Stomach (tissue), 8 donors: ENCODE measurements at regions not wholly inside any gene's neighbourhood (a gene's known extent, or its start where the extent isn't known, plus 50 kb on each side); places are given as distances from the start of the nearest gene placed in this dataset.

Source experiments
- DNase-seq, 2 donors: peaks; one replicate each; pipeline versions ENCODE4 v3.0.0 to v3.0.0-alpha.2; 2013 to 2019
- H3K27ac ChIP-seq, 5 donors: fragments of 200-600 bp in 4 of 5; sonication (generic) in 4 of 5; one replicate each; pipeline ENCODE4 v1.5.1; 2013 to 2019; ENCODE audit warnings: mild to moderate bottlenecking in 1 of 5, moderate library complexity in 1 of 5
- H3K27me3 ChIP-seq, 3 donors: fragments of 200-600 bp; sonication (generic); one replicate each; pipeline ENCODE4 v1.5.1; 2017 to 2019; ENCODE audit warnings: mixed run types in 1 of 3
- H3K36me3 ChIP-seq, 4 donors: fragments of 200-600 bp; sonication (generic); 1 replicate in 3 of 4; 2 replicates in 1 of 4; pipeline ENCODE4 v1.5.1; 2016 to 2019
- H3K4me1 ChIP-seq, 4 donors: fragments of 200-600 bp; sonication (generic); one replicate each; pipeline ENCODE4 v1.5.1; 2016 to 2019
- H3K4me3 ChIP-seq, 4 donors: fragments of 200-600 bp; sonication (generic) in 3 of 4; one replicate each; pipeline ENCODE4 v1.5.1; 2016 to 2019; ENCODE audit warnings: mild to moderate bottlenecking in 1 of 4
- H3K9me3 ChIP-seq, 4 donors: fragments of 200-600 bp; sonication (generic); one replicate each; pipeline ENCODE4 v1.5.1; 2016 to 2019
- CTCF ChIP-seq, 7 experiments: fragments of 450-650 bp in 4 of 7; fragments of 200-600 bp in 3 of 7; sonication (generic) in 3 of 7; IDR thresholded peaks; one replicate each; pipeline ENCODE4 v1.5.1; 2016 to 2019; ENCODE audit warnings: antibody characterized with exemption in 7 of 7, control low read depth in 2 of 7, mild to moderate bottlenecking in 1 of 7
- EP300 ChIP-seq: sonication (generic); formaldehyde crosslinking; IDR thresholded peaks from one replicate; pipeline ENCODE4 v1.6.1; 2017; ENCODE audit warnings: antibody characterized with exemption
- POLR2A ChIP-seq, 4 donors: fragments of 450-650 bp; IDR thresholded peaks; one replicate each; pipeline ENCODE4 v1.6.1; 2016; ENCODE audit warnings: antibody characterized with exemption in 4 of 4, control low read depth in 2 of 4, mild to moderate bottlenecking in 1 of 4, moderate library complexity in 1 of 4
- POLR2AphosphoS5 ChIP-seq, 3 donors: sonication (generic); formaldehyde crosslinking; IDR thresholded peaks; one replicate each; pipeline ENCODE4 v1.6.1; 2016; ENCODE audit warnings: antibody characterized with exemption in 3 of 3
- WGBS, 5 donors: extraction: QIAGEN DNeasy Blood & Tissue Kit in 3 of 5; methylation state at CpG; one replicate each; pipeline versions ENCODE4 v1.1.5 to v1.1.7; 2013 to 2018; 5-methylcytosine and 5-hydroxymethylcytosine counted together
- intact Hi-C: fragments of 100-400 bp; cut with DNase I; formaldehyde crosslinking; loops from one replicate; pipeline ENCODE4 v1.15.1; 2023; ENCODE audit warnings: low total_unique reads
- donor health status: healthy with polysubstance abuse.
- donor health status: Bipolar disorder and iron deficiency.
- donor health status: healthy.

DNA sequence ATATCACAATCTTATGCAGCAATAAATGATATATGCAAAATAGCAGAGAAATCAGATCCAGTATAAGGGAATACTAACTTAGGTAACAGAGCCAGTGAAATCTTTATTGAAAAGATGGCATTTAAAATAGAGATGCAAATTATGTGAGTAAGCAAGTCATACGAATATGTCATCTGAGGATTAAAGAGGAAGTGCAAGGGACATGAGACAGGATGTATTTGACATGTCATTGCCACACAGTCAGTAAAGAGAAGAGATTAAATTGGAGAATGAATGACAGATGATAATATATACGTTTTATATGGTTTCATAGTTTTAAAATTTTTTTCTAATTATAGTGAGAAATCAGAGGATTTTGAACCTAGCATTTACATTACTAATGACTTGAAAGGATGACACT is 426.4 kb downstream of the SLITRK5 start:
- WGBS, 5 donors = 36 to 53% (median 37%) methylated on average over 2 of the region's 2 CpGs
- H3K36me3 ChIP-seq = no peaks in the 10 kb centered on the region

DNA sequence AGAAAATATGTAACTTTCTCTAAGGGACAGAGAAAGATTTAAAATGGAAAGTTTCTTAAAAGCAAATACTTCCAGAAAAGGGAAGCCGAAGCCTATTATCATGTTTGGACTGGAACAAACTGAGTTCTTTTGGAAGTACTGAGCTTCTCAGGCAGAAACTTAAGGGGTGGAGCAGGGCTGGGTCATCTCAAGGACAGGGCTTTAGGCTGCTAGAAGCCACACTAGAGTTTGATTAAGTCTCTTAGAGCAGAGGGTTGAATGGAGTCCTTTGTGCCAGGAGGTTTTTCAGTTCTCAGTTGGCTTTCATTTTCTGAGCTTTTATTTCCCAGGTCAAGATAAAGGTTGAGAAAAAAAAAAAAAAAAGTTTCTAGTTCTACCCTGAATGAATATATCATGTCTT is 432.7 kb downstream of the SLITRK5 start:
- H3K9me3 ChIP-seq = peaks cover 0 to 5% (median 0%) of the 10 kb centered on the region in 4 donors
- 22 to 39% (median 36%) methylated on average over 1 of the region's 1 CpG for WGBS, 5 donors
- H3K27ac ChIP-seq = peak overlapping the region in 1 of 5 donors; percentile 60
- TF ChIP-seq POLR2AphosphoS5 (IDR thresholded peaks at IDR 0.05) = no peak
- TF ChIP-seq POLR2A (IDR thresholded peaks at IDR 0.05) = no peak
- no peak for TF ChIP-seq CTCF (IDR thresholded peaks at IDR 0.05)
- no peak for TF ChIP-seq EP300
- intact Hi-C loops = no loop called here
- no peaks in the 10 kb centered on the region for H3K4me1 ChIP-seq
- DNase-seq = peak in 1 of 2 donors; percentile 37
- no peaks in the 10 kb centered on the region for H3K27me3 ChIP-seq
- no peaks in the 10 kb centered on the region for H3K36me3 ChIP-seq
- H3K4me3 ChIP-seq = no peak overlapping the region

More for the DNA sequence above, 426.4 kb downstream of the SLITRK5 start:
- no peaks in the 10 kb centered on the region for H3K27me3 ChIP-seq
- H3K4me3 ChIP-seq = no peak overlapping the region
- intact Hi-C loops = no loop called here
- TF ChIP-seq EP300 = no peak
- TF ChIP-seq POLR2AphosphoS5 (IDR thresholded peaks at IDR 0.05) = no peak
- TF ChIP-seq CTCF (IDR thresholded peaks at IDR 0.05) = no peak
- TF ChIP-seq POLR2A (IDR thresholded peaks at IDR 0.05) = no peak
- no peaks in the 10 kb centered on the region for H3K4me1 ChIP-seq
- H3K27ac ChIP-seq = no peak overlapping the region
- H3K9me3 ChIP-seq = peaks cover 0 to 5% (median 0%) of the 10 kb centered on the region in 4 donors
- no peak for DNase-seq

GRCh38 chr13:88104576-88104975 is 433.4 kb downstream of the SLITRK5 start:
- Histone ChIP-seq H3K27ac (no peak overlapping the region), H3K4me3 (no peak overlapping the region), H3K27me3 (no peaks in the 10 kb centered on the region), H3K36me3 (no peaks in the 10 kb centered on the region), H3K4me1 (no peaks in the 10 kb centered on the region), H3K9me3 (peaks cover 0 to 5% (median 0%) of the 10 kb centered on the region in 4 donors)
- WGBS, 5 donors = 96 to 100% (median 98%) methylated on average over 1 of the region's 1 CpG
- no peak for DNase-seq
- intact Hi-C loops = no loop called here
- TF ChIP-seq EP300 = no peak

- H3K9me3 ChIP-seq = no peaks in the 10 kb centered on the region
- TF ChIP-seq POLR2AphosphoS5 (IDR thresholded peaks at IDR 0.05) = no peak
- TF ChIP-seq POLR2A (IDR thresholded peaks at IDR 0.05) = no peak
- no peak for TF ChIP-seq EP300
- no peak for TF ChIP-seq CTCF (IDR thresholded peaks at IDR 0.05)
- H3K4me1 ChIP-seq = no peaks in the 10 kb centered on the region
- whole genome bisulfite sequencing, 5 donors = 82 to 87% (median 84%) methylated on average over 6 of the region's 6 CpGs
- H3K27ac ChIP-seq = no peak overlapping the region
- DNase-seq = peak in 1 of 2 donors; percentile 3
- intact Hi-C loops = no loop called here
- no peak overlapping the region for H3K4me3 ChIP-seq
- H3K36me3 ChIP-seq = no peaks in the 10 kb centered on the region
- H3K27me3 ChIP-seq = no peaks in the 10 kb centered on the region
These were observed 436.4 kb downstream of the SLITRK5 start for GRCh38 chr13:88107570-88107969.

GRCh38 chr13:88112526-88112925 is 441.4 kb downstream of the SLITRK5 start:
- DNase-seq = no peak
- intact Hi-C loops = no loop called here
- TF ChIP-seq EP300 (no peak), POLR2A (IDR thresholded peaks at IDR 0.05) (no peak), POLR2AphosphoS5 (IDR thresholded peaks at IDR 0.05) (no peak), CTCF (IDR thresholded peaks at IDR 0.05) (no peak)

More at GRCh38 chr13:88112526-88112925, 441.4 kb downstream of the SLITRK5 start:
- no peaks in the 10 kb centered on the region for H3K36me3 ChIP-seq
- H3K4me3 ChIP-seq = no peak overlapping the region
- H3K27me3 ChIP-seq = no peaks in the 10 kb centered on the region
- WGBS, 5 donors = 44 to 53% (median 50%) methylated on average over 3 of the region's 3 CpGs
- no peak overlapping the region for H3K27ac ChIP-seq
- no peaks in the 10 kb centered on the region for H3K4me1 ChIP-seq
- no peaks in the 10 kb centered on the region for H3K9me3 ChIP-seq
